NCI-H2171 treated with DMSO at 0.1 percent for 48 hours (cell line): ENCODE measurements at regions not wholly inside any gene's neighbourhood (a gene's known extent, or its start where the extent isn't known, plus 50 kb on each side); places are given as distances from the start of the nearest gene placed in this dataset.
A peak's percentile ranks its signal among the peaks of the same experiment; 100 is the strongest.
"Not testable (repeated sequence)": the region's sequence is repeated elsewhere in the genome, so short reads cannot be mapped to it uniquely, and the experiment has no call there.

Experiments
- DNase-seq: peaks from one replicate; lab custom pipeline; 2025; lab: John Stamatoyannopoulos, UW

- DNase-seq: no peak
These were observed 67.4 kb downstream of the ARRDC3 start for GRCh38 chr5:91315701-91316100.

DNA sequence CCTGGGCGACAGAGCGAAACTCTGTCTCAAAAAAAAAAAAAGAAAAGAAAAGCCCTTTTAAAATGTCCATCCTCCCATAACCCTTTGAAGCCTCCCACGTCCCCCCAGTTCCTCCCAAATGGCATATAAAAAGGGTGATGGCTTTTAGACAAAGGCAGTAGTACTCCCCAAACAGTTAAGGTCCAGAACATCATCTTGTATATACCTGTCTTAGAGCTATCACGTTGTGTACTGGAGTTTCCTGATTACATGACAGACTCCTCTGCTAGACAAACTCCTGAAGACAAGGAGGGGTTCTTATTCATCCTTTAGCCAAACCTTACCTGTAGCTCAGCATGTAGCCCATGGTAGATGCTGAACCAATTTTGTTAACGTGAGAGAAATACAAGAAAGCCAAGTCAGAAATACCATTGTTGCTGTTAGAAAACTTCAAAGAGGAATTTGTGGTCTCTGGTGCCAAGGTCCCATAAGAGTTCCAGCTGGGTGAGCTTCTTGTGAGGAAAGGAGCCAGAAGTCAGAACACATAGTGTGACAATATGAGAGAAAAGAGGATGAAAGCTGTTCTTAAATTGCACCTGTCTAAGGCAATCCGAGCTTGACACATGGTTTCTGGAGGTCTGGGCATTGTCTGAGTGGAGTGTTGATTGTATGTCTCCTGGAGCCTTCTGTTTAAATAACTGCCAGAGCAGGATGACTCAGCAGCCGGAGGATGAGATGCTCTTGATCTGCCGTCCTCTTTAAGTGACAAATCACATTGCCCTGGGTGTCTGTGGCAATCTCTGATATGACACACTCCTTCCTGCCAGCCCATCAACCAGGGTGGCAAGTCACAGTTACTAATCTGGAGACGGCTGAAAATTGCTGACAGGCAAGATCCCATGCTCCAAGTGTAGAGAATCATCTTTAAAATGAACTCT is 69.1 kb downstream of the ARRDC3 start:
- DNase-seq: peak; percentile 72

DNA sequence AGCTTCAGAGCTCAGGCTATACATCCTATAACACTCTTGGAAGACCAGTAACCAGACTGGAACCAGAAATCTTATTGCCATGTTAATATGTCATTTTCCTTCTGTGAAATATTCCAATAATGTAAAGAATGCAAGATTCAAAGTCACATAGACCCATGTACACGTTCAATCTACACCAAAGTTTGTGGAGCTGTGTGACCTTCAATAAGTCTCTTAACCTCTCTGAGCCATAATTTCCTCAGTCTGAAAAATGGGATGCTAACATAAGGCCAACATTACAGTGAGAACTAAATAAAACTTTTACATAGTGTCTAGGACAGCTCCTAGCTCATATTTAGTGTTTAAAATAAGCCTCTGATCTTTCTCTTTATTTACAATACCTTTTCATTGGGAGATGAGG is 70.4 kb downstream of the ARRDC3 start:
- no peak for DNase-seq

DNA sequence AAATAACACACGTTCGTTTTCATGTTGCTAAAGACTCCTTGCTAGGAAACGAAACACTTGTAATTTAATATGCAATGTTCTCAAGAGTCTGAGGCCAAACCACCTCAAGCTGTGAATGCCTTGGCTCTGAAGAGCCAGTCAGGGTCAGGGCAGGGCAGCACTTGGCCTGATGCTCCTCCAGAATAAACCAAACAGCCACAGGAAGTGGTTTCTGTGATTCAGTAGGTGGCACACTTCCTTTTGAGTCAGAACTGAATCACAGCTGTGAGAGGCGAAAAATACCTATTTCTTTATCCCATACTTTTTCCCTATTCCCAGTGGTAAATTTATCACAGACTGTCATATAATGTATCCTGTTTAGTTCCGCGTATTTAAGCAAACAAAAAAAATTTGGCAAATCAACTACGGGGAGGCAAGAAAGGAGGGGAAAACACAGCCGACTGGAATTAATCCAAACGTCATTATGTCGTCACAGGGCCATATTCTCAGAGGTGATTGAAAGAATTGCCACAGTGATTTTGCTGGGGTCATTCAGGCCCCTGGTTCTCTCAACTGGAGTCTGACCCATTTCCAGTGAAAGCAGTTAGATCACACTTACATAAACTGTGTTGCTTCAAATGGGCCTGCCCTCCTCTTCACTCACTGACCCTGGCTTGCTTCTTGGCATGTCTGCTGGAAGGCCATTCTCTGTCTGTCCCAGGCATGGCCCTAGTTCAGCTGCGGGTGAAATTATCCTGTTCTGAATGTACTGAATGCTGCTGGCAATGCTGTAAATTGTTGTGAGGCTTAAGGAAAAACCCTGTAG is 71.2 kb downstream of the ARRDC3 start:
- peak; percentile 24 for DNase-seq

DNA sequence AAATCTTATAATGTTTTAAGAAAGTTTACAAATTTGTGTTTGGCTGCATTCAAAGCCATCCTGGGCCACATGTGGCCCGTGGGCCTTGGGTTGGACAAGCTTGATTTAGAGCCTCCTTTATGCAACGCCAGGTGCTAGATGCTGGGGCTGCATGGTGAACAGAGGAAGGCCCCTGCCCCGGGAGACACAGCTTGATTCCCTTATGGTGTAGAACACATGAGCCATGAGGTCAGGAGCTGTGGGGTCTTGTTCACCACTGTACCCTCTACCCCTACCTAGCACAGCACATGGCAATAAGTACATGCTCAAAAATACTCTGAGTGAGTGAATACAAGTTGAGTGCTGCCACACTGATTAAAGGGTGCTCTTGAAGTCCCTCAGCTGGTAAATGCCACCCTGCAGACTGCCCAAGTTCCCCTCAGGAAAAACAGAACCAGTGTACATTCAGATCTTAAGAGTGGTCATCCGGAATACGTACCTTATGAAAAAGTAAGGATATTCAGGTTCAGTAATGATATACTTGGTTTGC is 71.9 kb downstream of the ARRDC3 start:
- DNase-seq: no peak

DNA sequence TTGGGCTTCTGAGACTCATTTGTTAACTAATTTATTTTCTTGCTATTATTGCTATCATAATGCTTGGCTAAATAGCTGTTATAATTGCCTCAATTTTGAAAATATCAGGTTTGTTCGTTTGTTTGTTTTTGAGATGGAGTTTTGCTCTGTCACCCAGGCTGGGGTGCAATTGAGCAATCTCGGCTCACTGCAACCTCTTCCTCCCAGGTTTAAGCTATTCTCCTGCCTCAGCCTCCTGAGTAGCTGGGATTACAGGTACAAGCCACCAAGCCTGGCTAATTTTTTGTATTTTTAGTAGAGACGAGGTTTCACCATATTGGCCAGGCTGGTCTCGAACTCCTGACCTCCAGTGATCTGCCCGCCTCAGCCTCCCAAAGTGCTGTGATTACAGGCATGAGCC is 75.0 kb downstream of the ARRDC3 start:
- not testable (repeated sequence) for DNase-seq

GRCh38 chr5:91307048-91307447 is 76.1 kb downstream of the ARRDC3 start:
- DNase-seq: no peak

GRCh38 chr5:91306497-91306896 is 76.6 kb downstream of the ARRDC3 start:
- DNase-seq: no peak

GRCh38 chr5:91305640-91306039 is 77.5 kb downstream of the ARRDC3 start:
- no peak for DNase-seq

GRCh38 chr5:91304015-91304414 is 79.1 kb downstream of the ARRDC3 start:
- not testable (repeated sequence) for DNase-seq

DNA sequence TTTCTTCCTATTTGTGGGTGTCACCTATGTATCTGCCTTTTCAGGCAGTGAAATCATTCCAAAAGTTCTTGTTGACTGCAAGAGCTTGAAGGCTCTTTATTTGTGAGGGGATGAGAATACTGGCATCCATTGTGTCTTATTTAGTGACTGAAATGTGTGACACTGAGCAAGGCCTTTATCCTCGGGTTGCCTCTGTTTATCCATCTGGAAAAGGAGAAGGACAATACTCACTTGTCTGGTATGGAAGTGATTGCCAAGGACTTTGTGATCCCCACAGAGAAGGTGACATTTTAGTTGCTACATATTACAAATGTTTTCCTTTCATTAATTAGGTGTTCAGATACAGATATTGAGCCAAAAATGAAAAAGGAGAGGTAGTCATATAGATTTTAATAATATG is 80.2 kb downstream of the ARRDC3 start:
- DNase-seq: no peak

GRCh38 chr5:91302305-91302704 is 80.8 kb downstream of the ARRDC3 start:
- DNase-seq: no peak

DNA sequence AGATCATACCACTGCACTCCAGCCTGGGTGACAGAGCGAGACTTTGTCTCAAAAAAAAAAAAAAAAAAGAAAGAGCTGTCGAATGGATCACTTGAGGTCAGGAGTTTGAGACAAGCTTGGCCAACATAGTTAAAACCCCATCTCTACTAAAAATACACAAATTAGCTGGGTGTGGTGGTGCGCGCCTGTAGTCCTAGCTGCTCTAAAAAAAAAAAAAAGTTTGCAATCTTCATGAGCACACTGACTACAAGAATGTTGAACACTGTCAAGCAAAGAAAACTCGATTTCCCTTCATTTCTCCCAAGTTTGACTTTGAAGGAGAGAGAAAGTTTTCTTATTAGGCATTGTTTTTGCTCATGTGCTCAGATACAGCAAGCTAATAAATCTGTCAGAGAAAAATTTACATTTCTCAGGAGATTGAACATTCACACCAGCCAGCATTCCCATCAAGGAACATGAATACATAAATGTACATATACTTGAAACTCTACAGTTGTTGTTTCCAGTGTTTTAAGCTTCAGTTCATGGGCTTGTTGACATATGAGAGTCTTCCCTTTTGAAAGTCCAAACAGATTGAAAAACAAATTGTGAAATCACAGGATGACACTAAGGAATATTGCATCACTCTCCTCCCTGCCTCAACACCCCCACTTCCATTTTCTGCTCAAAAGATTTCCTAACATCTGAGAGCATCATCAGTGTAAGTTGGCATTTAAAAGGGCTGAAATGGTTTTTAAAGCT is 81.8 kb downstream of the ARRDC3 start:
- DNase-seq: no peak

GRCh38 chr5:91297994-91298393 is 85.1 kb downstream of the ARRDC3 start:
- DNase-seq: no peak

- no peak for DNase-seq
These were observed 86.4 kb downstream of the ARRDC3 start for GRCh38 chr5:91296674-91297143.

GRCh38 chr5:91296102-91296501 is 87.0 kb downstream of the ARRDC3 start:
- not testable (repeated sequence) for DNase-seq

DNA sequence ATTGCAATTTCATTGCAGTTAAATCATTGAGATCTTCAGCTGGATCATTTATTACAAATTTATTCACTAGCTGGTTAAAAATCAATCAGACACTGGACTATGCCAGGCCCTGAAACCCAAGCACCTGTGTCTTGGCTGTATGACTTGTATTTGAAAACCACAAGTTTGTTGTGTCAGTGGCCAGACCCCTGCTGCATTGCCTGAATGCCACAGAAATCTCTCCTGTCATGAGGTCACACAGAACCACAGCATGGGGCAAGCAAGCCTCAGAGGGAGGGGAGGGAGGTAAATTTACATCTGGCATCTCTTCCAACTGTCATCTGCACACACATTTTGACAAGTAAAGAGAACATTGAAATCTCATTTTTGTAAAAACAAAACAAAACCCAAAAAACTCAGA is 90.0 kb downstream of the ARRDC3 start:
- DNase-seq: no peak

DNA sequence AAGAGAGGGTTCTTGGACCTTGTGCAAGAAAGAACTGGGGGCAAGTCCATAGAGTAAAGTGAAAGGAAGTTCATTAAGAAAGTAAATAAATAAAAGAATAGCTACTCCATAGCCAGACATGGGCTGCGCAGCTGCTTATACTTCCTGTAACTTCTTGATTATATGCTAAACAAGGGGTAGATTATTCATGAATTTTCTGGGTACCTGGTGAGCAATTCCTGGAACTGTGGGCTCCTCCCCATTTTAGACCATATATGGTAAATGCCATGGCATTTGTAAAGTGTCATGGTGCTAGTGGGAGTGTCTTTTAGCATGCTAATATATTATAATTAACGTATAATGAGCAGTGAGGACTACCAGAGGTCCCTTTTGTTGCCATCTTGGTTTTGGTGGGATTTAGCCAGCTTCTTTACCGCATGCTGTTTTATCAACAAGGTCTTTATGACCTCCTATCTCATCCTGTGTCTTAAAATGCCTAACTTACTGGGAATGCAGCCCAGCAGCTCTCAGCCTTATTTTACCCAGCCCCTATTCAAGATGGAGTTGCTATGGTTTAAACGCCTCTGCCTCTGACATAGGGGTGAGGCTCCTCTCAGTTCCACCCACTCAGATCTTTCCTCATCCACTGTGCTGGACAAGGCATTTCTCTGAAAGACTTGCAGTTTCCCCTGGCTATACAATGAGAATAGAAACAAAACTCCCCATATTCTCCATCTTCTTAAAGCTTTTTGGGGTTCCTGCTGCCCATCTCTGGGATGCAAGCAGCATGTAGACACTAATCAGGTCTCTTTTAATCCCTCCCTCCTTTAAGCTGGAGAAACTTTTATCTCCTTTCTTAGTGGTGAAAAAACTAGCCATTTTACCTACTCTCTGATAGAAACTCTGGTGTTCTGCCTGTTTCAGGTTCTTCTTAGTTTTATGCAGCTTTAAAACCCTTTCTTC is 91.2 kb downstream of the ARRDC3 start:
- DNase-seq: no peak

GRCh38 chr5:91288118-91288916 is 94.8 kb downstream of the ARRDC3 start:
- DNase-seq: no peak

DNA sequence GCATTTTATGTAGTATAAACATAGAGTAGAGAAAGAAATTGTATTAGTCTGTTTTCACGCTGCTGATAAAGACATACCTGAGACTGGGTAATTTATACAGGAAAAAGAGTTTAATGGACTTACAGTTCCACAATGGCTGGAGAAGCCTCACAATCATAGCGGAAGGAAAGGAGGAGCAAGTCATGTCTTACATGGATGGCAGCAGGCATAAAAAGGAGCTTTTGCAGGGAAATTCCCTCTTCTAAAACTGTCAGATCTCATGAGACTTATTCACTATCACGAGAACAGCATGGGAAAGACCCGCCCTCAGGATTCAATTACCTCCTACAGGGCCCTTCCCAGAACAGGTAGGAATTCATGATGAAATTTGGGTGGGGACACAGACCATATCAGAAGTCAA is 98.1 kb downstream of the ARRDC3 start:
- DNase-seq: not testable (repeated sequence)
